ENCODE measurements at regions not wholly inside any gene's neighbourhood (a gene's known extent, or its start where the extent isn't known, plus 50 kb on each side); places are given as distances from the start of the nearest gene placed in this dataset.

- TF ChIP-seq POLR2A (IDR thresholded peaks at IDR 0.05) = no peak
- TF ChIP-seq EP300 (IDR thresholded peaks at IDR 0.05) = no peak
- no peak for TF ChIP-seq CTCF (IDR thresholded peaks at IDR 0.05)
These were observed 148.2 kb upstream of the HS3ST2 start for GRCh38 chr16:22665803-22666202.
